ENCODE measurements at regions not wholly inside any gene's neighbourhood (a gene's known extent, or its start where the extent isn't known, plus 50 kb on each side); places are given as distances from the start of the nearest gene placed in this dataset.

GRCh38 chr10:53679666-53680065 is 907.1 kb upstream of the MBL2 start:
- TF ChIP-seq CTCF (IDR thresholded peaks at IDR 0.05; ENCODE audit: insufficient read depth, low read length, poor library complexity, severe bottlenecking) = no peak
- no peak for TF ChIP-seq EZH2phosphoT487 (conservative IDR thresholded peaks at IDR 0.05; ENCODE audit: low read length)

Measured in SU-DHL-6 (cell line).